DMS53 treated with DMSO at 0.1 percent for 48 hours (cell line): ENCODE measurements at regions not wholly inside any gene's neighbourhood (a gene's known extent, or its start where the extent isn't known, plus 50 kb on each side); places are given as distances from the start of the nearest gene placed in this dataset.
"Not testable (repeated sequence)": the region's sequence is repeated elsewhere in the genome, so short reads cannot be mapped to it uniquely, and the experiment has no call there.

Source experiments
- DNase-seq: peaks from one replicate; lab custom pipeline; 2025; ENCODE audit not compliant: unreplicated experiment; lab: John Stamatoyannopoulos, UW

DNA sequence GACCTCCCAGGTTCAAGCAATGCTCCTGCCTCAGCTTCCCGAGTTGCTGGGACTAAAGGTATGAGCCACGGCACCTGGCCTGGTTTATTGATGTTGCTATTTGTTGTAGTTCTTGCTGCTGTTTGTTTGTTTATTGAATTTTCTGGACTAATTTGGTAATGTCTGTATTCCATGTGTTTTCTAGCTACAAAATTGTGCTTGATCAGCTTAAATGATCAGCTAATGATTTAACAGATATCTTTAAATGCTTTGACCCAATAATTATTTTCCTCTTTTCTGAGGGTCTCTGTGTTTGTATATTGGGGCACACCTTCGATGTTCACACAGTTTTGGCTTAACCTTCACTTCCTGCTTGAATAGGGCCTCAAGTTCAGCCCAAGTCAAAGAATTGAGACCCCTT lies 488.1 kb upstream of the HTR2C start:
- no peak for DNase-seq

DNA sequence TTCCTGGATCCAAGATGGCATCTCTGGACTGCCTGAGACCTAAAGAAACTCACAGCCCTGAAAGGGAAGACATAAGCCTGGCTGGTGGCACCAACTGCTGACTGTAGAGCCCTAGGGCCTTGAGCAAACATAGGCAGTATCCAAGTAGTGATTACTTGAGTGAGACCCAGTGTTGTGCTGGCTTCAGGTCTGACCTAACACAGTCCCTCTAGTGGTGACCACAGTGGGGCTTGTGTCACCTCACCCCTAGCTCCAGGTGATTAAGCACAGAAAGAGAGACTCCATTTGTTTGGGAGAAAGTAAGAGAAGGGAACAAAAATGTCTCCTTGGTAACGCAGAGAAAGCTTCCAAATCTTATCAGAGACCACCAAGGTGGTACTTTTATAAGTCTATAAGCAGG lies 496.3 kb upstream of the HTR2C start:
- DNase-seq: no peak

DNA sequence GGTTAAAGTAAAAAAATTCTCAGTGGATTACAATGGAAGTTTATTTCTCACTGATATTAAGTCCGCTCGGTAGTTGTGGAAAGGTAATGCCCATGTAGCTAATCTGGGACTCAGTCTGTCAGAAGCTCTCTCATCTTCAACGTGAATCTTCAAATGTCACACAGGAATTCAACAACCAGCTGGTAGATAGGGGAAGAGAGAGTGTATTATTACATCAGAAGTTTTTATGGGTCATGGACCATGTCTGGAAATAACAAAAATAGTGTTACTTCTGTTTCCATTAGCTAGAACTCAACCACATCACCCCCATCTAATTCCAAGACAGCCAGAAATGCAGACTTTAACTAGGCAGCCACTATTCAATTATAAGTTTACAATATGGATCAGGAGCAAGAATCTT lies 506.1 kb upstream of the HTR2C start:
- DNase-seq: no peak

DNA sequence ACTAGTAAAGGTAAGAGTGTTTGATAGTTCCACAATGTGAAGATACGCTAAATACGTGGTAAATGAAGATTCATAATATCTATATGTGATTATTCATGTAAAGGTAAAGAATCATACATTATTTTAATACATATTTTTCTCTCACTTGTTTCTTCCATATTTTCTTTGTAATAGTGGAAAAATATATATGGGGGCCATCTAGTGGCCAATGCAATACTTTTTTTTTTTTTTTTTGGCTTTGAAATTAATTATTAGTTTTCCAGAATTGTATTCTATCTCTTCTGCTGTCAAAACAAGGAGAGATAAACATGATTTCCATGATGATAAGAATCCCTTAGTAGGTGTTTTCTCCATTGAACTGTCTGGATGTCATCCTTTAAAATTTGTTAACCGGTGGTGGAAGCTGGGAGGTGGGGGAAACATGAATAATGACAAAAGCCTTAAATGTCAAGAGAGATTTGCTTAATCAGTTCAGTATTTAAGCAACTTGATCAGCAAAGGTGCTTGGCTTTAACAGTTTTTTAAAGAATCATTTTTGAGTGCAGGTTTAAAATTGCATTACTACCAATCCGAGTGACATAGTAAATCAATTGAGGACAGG lies 508.7 kb upstream of the HTR2C start:
- no peak for DNase-seq

DNA sequence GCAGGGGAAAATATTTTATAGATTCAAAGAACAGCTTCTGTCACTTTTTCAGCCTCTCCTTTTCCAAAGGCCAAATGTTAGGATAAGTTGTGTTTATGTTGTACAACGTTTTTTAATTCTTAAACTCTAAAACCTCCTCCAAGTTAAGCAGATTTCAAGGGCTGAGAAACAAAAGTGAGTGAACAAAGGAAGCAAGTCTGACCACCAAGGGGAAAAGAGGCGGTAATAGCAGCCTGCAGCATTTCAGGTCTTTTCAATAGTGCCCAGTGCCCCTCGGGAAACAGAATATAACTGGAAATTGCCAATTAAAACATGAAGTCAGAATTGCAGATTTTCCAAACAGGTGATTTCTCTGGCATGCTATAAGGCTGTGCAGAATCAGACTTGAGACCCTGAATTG lies 510.0 kb upstream of the HTR2C start:
- no peak for DNase-seq

DNA sequence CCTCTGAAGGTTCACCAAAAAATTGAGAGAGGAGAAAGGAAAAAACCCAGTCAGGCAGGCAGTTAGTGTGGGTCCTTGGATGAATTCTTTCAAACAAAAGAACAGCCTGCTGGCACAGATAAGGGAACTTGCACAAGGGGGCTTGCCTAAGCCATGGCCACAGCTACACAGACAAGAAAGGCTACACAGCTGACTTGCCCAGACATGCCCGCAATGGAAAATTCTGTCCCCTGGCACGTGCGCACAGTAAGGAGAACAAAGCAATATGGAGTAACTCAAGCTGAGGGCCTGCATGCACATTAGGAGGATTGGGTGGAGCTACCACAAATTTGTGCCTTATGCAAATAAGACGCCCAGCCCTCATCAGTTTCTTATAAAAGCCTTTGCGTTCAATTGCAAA lies 512.5 kb upstream of the HTR2C start:
- DNase-seq: no peak

DNA sequence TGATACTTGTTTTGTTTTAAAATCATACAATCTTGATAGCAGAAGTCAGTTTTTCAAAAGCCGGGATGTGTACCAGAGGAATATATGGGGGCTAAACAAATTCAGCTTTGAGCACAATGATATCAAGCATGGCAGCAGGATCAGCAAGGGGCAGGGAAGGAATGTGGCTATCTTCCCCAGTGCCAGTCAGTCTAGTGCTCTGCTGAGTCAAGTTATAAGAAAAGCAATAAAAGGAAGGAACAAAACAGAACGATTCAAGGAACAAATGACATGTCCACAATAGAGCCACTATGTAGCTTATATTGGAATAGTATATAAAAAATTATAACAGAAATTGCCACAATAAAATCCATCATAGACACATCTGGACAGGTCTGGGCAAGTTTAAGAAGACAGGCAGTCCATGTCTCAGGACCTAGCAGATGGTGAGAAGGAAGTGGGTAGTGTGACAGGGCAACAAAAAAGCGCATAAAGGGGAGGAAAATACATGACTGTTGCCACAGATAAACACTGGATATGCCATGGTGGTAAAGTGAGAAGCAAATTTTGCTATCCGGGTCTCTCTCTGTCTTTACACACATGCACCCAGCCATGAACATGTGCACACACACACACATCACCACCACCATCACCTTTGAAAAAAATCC lies 518.2 kb upstream of the HTR2C start:
- no peak for DNase-seq

DNA sequence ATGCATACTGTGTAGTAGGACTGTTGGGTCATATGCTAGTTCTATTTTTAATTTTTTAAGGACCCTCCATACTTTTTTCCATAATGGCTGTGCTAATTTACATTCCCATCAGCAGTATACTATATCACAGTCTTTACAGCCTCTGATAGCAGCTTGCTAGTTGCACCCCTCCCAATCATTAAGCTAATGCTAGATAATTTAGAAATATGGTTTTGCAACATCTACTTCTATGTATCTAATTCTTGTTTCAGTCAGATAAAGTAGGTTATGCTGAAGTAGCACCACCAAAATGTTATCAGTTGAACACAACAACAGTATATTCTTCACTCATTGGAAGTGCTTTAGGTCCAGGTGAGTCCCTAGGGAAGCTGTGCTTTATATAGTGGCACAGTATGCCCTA lies 522.7 kb upstream of the HTR2C start:
- no peak for DNase-seq

DNA sequence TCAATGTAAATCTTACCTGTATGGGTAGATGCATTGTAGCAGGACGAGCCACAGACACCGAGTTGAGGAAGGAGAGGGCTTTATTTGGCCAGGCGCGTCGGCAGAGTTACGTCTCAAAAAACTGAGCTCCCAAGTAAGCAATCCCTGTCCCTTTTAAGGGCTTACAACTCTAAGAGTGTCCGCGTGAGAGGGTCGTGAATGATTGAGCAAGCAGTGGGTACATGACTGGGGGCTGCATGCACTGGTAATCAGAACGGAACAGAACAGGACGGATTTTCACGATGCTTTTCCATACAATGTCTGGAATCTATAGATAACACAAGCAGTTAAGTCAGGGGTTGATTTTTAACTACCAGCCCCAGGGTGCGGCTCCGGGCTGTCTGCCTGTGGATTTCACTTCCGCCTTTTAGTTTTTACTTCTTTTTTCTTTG lies 524.9 kb upstream of the HTR2C start:
- DNase-seq: no peak

DNA sequence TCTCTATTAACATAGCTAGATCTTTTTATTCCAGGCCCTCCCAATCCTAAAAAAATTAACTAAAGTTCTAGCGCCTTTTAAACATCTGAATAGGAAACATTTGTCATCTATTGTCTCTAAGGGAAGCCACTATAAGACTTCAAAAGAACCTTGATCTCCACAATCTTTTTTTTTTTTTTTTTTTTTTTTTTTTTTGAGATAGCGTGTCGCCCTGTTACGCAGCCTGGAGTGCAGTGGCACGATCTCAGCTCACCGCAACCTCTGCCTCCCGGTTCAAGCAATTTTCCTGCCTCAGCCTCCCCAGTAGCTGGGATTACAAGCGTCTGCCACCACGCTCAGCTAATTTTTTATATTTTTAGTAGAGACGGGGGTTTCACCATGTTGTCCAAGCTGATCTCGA lies 526.5 kb upstream of the HTR2C start:
- DNase-seq: not testable (repeated sequence)

DNA sequence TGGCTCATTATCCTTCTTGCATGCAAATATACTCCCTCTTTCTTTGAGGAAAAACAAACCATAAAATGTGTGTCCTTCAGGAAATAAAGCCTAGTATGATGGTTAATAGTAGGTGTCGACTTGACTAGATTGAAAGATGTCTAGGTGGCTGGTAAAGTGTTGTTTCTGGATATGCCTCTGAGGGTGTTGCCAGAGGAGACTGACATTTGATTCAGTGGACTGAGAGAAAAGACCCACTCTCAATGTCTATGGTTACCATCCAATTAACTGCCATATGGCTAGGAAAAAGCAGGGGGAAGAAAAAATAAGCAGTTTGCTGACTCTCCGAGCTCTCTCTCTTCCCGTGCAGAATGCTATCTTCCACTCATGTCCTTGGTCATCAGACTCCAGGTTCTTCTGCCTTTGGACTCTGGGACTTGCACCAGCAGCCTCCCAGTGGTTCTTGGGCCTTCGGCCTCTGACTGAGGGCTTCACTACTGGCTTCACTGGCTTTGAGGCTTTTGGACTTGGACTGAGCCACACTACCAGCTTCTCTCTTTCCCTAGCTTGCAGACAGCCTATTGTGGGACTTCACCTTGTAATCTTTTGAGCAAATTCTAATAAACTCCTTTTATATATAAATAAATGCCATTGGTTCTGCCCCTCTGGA lies 532.1 kb upstream of the HTR2C start:
- DNase-seq: no peak

DNA sequence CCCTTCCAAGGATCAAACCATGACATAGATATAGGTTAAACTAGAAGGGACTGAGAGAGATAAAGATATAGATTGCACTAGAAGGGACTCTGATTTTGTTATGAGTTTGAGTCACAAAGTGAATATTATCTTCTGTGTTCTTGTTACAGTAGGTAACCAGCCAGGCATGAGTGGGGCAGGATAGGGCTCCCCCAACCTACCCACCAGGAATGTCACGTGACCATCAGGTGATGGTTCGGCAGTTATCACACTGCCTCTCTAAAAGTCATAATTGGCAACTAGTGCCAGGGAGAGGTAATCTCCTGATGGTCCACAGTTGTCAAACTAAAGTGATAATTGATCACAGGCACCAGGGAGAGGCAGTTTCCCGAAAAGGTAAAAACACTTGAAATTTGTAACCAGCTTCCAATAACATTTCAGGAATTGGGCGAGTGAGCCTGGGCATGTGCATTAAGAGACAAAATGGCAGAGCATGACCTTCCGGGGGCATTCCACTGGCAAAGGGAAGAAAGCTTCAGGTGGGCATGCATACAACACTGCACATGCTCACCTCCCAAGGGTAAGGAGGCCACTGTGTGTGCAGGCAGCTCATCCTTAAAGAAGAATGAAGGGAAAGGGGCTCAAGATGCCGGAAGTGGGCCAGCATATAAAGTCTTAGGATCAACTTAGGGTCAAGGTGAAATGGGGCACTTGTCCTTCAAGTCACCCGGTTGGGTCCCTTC lies 533.6 kb upstream of the HTR2C start:
- no peak for DNase-seq

DNA sequence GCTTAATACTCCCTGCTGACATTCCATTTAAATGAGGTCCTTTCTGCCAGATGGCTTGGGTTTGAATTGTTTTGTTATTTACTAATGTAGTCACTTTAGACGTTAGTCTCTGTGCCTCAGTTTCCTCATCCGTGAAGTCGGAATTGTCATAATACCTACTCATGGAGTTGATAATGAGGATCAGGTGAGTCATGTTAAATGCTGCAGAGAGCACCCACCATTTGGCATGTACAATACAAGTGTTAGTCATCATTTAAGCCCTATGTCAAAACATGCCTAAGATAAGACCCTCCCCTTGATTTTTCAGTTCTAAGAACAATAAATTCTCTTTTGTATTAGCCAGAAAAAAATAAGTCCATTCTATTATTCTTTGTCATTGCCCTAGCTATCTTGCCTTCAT lies 534.8 kb upstream of the HTR2C start:
- DNase-seq: no peak

DNA sequence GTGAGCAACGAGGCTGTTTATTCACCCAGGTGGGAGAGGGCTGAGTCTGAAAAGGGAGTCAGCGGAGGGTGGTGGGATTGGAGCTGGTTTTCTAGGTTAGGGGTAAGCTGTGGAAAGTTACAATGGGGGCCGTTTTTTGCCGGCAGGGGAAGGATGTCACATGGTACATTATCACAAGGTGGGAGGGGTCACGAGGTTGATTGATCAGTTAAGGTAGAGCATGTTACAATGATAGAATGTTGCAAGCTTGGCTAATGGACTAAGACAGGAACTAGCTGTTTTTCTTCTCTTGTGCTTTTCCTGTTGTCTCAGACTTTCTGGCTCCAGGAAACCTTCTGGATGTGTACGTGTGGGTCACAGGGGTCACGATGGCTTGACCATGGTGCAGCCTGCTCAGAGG lies 536.3 kb upstream of the HTR2C start:
- no peak for DNase-seq

DNA sequence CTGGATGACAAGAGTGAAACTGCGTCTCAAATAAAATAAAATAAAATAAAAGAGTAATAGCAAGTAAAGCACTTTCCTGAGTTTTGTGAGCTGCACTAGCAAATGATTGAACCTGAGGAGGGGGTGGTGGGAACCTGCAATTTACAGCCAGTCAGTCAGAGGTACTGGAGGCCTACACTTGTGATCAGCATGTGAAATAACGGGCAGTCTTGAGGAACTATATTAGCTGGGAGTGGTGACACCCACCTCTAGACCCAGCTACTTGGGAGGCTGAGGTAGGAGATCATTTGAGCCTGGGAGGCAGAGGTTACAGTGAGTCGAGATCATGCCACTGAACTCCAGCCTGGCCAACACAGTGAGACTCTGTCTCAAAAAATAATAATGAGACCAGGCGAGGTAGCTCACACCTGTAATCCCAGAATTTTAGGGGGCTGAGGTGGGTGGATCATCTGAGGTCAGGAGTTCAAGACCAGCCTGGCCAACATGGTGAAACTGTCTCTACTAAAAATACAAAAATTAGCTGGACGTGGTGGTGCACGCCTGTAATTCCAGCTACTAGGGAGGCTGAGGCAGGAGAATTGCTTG lies 537.1 kb upstream of the HTR2C start:
- no peak for DNase-seq

DNA sequence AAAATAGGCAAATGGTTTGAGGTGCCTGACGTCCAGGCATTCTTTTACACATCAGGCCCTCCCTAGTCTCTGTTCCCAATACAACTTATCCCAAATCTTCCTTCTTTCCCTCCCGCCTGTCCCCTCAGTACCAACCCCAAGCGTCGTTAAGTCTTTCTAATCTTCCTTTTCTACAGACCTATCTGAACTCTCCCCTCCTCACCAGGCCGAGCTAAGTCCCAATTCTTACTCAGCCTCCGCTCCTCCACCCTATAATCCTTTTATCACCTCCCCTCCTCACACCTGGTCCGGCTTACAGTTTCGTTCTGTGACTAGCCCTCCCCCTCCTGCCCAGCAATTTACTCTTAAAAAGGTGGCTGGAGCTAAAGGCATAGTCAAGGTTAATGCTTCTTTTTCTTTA lies 542.4 kb upstream of the HTR2C start:
- DNase-seq: not testable (repeated sequence)

DNA sequence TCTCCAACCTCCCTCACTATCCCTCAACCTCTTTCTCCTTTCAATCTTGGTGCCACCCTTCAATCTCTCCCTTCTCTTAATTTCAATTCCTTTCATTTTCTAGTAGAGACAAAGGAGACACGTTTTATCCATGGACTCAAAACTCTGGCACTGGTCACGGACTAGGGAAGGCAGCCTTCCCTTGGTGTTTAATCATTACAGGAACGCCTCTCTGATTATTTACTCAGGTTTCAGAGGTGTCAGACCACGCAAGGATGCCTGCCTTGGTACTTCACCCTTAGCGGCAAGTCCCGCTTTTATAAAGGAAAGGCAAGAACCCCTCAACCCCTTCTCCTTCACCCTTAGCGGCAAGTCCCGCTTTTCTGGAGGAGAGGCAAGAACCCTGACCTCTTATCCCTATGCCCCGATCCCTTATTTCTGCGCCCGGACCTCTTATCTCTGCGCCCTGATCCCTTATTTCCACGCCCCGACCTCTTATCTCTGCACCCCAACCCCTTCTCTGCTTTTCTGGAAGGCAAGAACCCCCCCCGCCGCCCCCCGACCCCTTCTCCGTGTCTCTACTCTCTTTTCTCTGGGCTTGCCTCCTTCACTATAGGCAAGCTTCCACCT lies 543.1 kb upstream of the HTR2C start:
- not testable (repeated sequence) for DNase-seq

DNA sequence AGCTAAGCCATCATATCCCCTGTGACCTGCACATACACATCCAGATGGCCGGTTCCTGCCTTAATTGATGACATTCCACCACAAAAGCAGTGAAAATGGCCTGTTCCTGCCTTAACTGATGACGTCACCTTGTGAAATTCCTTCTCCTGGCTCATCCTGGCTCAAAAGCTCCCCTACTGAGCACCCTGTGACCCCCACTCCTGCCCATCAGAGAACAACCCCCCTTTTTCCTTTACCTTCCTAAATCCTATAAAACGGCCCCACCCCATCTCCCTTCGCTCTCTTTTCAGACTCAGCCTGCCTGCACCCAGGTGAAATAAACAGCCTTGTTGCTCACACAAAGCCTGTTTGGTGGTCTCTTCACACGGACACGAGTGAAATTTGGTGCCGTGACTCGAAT lies 543.8 kb upstream of the HTR2C start:
- DNase-seq: not testable (repeated sequence)

DNA sequence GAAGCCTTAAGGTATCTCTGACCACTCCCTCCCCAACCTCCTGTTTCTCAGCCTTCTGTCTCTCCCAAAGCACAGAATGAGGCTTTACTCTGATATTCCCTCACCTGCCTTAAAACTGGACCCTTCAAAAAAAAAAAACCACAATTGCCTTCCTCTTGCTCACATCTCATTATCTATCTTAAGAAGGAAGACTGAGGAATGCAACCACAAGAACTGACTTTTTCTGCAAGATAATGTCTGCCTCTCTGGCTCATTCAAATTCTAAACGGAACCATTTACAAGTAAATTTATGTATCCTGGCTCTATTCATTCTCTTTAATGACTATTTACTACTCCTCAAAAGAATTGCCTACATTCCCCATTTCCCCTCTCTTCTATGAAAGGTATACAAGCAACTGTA lies 545.5 kb upstream of the HTR2C start:
- no peak for DNase-seq

DNA sequence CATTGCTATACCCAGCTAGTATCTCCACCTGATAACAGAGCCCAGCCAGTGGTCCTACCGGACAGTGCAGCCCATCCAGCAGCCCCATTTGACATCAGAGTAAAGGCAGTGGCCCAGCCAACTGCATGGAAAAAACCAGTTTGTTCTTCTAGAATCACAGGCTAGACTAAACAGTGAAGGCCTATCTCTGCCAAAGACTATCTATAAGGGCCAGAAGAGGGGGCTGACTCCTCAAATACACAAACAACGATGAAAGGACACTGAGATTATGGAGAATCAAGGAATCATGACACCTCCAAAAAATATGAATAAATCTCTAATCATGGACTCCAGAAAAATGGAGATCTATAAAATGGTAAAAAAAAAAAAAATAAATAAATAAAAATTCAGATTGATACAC lies 546.4 kb upstream of the HTR2C start:
- no peak for DNase-seq
